GM11168 (cell line): ENCODE measurements at regions not wholly inside any gene's neighbourhood (a gene's known extent, or its start where the extent isn't known, plus 50 kb on each side); places are given as distances from the start of the nearest gene placed in this dataset.

ENCODE experiments used
- in situ Hi-C: fragments of 300-500 bp; cut with MboI; formaldehyde crosslinking; loops from one replicate; pipeline ENCODE4 v1.12.0; 2022; ENCODE audit warnings: low sequenced_read_pairs; ENCODE audit not compliant: unreplicated experiment

GRCh38 chr20:10911298-10911697, 237.5 kb upstream of the JAG1 start:
- in situ Hi-C loops, result no loop called here

- in situ Hi-C loops, result no loop called here
Measured at GRCh38 chr20:10915815-10916214, 242.0 kb upstream of the JAG1 start.

GRCh38 chr20:10916312-10916711, 242.5 kb upstream of the JAG1 start:
- in situ Hi-C loops, result no loop called here

GRCh38 chr20:10917826-10918225, 244.0 kb upstream of the JAG1 start:
- in situ Hi-C loops, result no loop called here

GRCh38 chr20:10919396-10920140, 245.8 kb upstream of the JAG1 start:
- in situ Hi-C loops, result no loop called here

- in situ Hi-C loops, result no loop called here
Measured at GRCh38 chr20:10920396-10920795, 246.6 kb upstream of the JAG1 start.

- in situ Hi-C loops, result no loop called here
Measured at GRCh38 chr20:10921491-10922010, 247.8 kb upstream of the JAG1 start.

GRCh38 chr20:10922506-10922905, 248.7 kb upstream of the JAG1 start:
- in situ Hi-C loops, result no loop called here

- in situ Hi-C loops, result no loop called here
Measured at GRCh38 chr20:10922941-10923340, 249.1 kb upstream of the JAG1 start.

GRCh38 chr20:10924644-10925201, 250.9 kb upstream of the JAG1 start:
- in situ Hi-C loops, result no loop called here

- in situ Hi-C loops, result no loop called here
Measured at GRCh38 chr20:10925767-10926166, 252.0 kb upstream of the JAG1 start.

GRCh38 chr20:10927011-10927583, 253.3 kb upstream of the JAG1 start:
- in situ Hi-C loops, result no loop called here

- in situ Hi-C loops, result no loop called here
Measured at GRCh38 chr20:10927936-10928840, 254.4 kb upstream of the JAG1 start.

- in situ Hi-C loops, result no loop called here
Measured at GRCh38 chr20:10928841-10929421, 255.1 kb upstream of the JAG1 start.

GRCh38 chr20:10935658-10936402, 262.0 kb upstream of the JAG1 start:
- in situ Hi-C loops, result no loop called here

- in situ Hi-C loops, result no loop called here
Measured at GRCh38 chr20:10936786-10937185, 263.0 kb upstream of the JAG1 start.

GRCh38 chr20:10939331-10939941, 265.6 kb upstream of the JAG1 start:
- in situ Hi-C loops, result no loop called here

GRCh38 chr20:10940941-10941340, 267.1 kb upstream of the JAG1 start:
- in situ Hi-C loops, result no loop called here

GRCh38 chr20:10943686-10944265, 270.0 kb upstream of the JAG1 start:
- in situ Hi-C loops, result no loop called here
